ENCODE measurements at regions not wholly inside any gene's neighbourhood (a gene's known extent, or its start where the extent isn't known, plus 50 kb on each side); places are given as distances from the start of the nearest gene placed in this dataset.

DNA sequence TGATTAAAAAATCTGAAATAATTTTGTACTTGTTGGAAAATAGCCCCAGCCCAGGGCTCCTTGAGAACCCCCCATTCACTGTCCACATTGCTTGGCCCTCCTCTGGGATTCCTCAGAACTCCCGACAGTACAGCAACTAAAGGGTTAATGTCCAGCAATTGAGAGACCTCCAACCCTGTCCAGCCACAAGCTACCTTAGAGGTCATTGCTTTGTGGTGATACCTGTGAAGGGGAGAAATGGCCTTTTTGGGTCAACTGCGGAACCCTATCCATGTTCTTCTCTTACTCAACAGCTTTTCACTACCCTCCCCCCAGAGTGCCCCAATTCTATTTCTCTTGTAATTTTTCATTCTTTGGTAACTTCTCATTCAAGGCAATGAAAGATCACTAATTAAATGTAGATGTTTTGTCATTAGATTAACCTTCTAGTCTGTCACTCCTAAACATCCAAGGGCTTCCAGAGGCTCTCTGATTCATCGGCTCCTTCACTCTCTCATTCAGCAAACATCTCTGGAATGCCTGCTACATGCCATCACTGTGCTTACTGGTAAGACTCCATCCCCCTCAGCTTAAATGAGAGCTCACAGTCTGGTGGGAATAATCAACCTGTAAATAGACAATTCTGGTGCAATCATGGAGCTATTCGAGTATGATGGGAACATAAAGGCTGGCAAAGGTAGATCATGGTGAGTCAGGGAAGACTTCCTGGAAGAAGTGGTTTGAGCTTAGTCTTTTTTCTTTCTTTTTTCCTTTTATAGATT is 241.4 kb upstream of the PGRMC2 start:
- peaks cover 3 to 25% of the 10 kb centered on the region in 2 donors for H3K4me1 ChIP-seq
- no peaks in the 10 kb centered on the region for H3K9me3 ChIP-seq
- no peaks in the 10 kb centered on the region for H3K27me3 ChIP-seq
- TF ChIP-seq CTCF (IDR thresholded peaks at IDR 0.05 in 4 of 5, conservative IDR thresholded peaks at IDR 0.05 in 1 of 5) (no peak), POLR2A (IDR thresholded peaks at IDR 0.05) (no peak)
- no peak overlapping the region for H3K4me3 ChIP-seq
- no peaks in the 10 kb centered on the region for H3K36me3 ChIP-seq
- in situ Hi-C loops (cut with MboI; ENCODE audit: low sequenced_read_pairs in 4 of 4) (no loop called here), intact Hi-C loops (cut with DNase I; ENCODE audit: low total_unique reads) (loop anchor here (5.0 kb wide), 1 partner anchor 77 kb away; no protein-coding TSS in a partner anchor)
- ATAC-seq = peak; percentile 96
- peak; percentile 38 to 58 for DNase-seq
- peak overlapping the region in 3 of 4 donors; percentile 35 to 47 (median 35) for H3K27ac ChIP-seq

GRCh38 chr4:128527946-128528576 is 240.4 kb upstream of the PGRMC2 start:
- Histone ChIP-seq H3K4me3 (no peak overlapping the region), H3K4me1 (peaks cover 3 to 25% of the 10 kb centered on the region in 2 donors), H3K36me3 (no peaks in the 10 kb centered on the region), H3K27me3 (no peaks in the 10 kb centered on the region), H3K9me3 (no peaks in the 10 kb centered on the region), H3K27ac (peak overlapping the region in 3 of 4 donors; percentile 35 to 47 (median 35))
- no peak for ATAC-seq
- intact Hi-C loops (cut with DNase I; ENCODE audit: low total_unique reads) = loop anchor here (5.0 kb wide), 1 partner anchor 76 kb away; no protein-coding TSS in a partner anchor
- DNase-seq = no peak
- TF ChIP-seq POLR2A (IDR thresholded peaks at IDR 0.05) (no peak), CTCF (IDR thresholded peaks at IDR 0.05 in 4 of 5, conservative IDR thresholded peaks at IDR 0.05 in 1 of 5) (no peak)
- in situ Hi-C loops (cut with MboI; ENCODE audit: low sequenced_read_pairs in 4 of 4) = no loop called here

DNA sequence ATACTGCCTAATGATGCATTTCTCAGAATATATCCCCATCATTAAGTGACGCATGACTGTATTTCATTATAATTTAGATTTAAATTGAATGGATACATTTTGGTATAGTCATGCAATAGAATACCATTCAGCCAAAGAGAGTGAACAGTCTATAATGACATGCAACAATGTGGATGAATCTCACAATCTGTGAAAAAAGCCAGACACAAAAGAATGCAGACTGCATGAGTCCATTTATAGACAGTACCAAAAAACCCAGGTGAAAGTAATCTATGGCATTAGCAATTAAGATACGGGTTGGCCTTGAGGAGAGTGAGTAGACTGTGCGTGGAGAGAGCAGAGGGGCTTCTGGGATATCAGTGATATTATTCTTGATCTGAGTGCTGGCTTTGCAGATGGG is 239.7 kb upstream of the PGRMC2 start:
- H3K9me3 ChIP-seq = no peaks in the 10 kb centered on the region
- intact Hi-C loops (cut with DNase I; ENCODE audit: low total_unique reads) = loop anchor here (5.0 kb wide), 1 partner anchor 75 kb away; no protein-coding TSS in a partner anchor
- TF ChIP-seq CTCF (IDR thresholded peaks at IDR 0.05 in 4 of 5, conservative IDR thresholded peaks at IDR 0.05 in 1 of 5) = no peak
- TF ChIP-seq POLR2A (IDR thresholded peaks at IDR 0.05) = no peak
- no peaks in the 10 kb centered on the region for H3K27me3 ChIP-seq
- DNase-seq (no peak), ATAC-seq (no peak)
- no peak overlapping the region for H3K4me3 ChIP-seq
- peaks cover 3 to 25% of the 10 kb centered on the region in 2 donors for H3K4me1 ChIP-seq
- no peak overlapping the region for H3K27ac ChIP-seq
- no peaks in the 10 kb centered on the region for H3K36me3 ChIP-seq
- in situ Hi-C loops (cut with MboI; ENCODE audit: low sequenced_read_pairs in 4 of 4) = no loop called here

DNA sequence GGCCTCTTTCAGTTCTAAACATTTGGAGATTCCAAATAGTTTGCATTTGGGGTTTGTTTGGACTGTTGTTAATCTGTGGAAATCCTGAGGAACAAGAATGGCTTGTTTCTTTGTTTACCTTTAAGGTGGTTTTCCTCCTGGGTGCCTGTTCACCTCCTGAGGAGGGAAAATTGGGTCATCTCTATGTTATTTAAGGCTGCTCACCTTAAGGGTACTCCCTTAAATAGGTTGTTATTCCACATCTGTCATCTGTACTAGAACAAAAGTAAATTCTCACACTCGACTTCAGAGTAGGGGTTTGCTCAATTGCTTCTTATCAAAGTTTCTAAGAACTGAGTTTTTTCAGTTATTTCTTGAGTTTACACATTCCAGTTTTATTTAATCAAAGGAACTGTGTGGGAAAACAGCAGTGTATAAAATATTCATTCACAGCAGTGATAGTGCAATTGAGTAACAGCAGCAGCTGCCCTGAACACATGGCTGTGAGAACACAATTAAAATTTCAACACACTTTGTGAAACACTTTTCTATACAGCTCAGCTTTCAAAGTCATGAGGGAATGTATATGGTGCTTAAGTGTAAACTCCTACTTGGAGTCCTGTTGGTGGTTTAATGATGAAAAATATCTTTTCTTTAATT is 238.5 kb upstream of the PGRMC2 start:
- H3K4me1 ChIP-seq = peaks cover 3 to 25% of the 10 kb centered on the region in 2 donors
- TF ChIP-seq CTCF (IDR thresholded peaks at IDR 0.05 in 4 of 5, conservative IDR thresholded peaks at IDR 0.05 in 1 of 5) = no peak
- TF ChIP-seq POLR2A (IDR thresholded peaks at IDR 0.05) = no peak
- in situ Hi-C loops (cut with MboI; ENCODE audit: low sequenced_read_pairs in 4 of 4) = no loop called here
- H3K27me3 ChIP-seq = no peaks in the 10 kb centered on the region
- H3K4me3 ChIP-seq = no peak overlapping the region
- intact Hi-C loops (cut with DNase I; ENCODE audit: low total_unique reads) = loop anchor here (5.0 kb wide), 1 partner anchor 74 kb away; no protein-coding TSS in a partner anchor
- DNase-seq = no peak
- H3K9me3 ChIP-seq = no peaks in the 10 kb centered on the region
- H3K27ac ChIP-seq = peak overlapping the region in 2 of 4 donors; percentile 8 to 24
- no peaks in the 10 kb centered on the region for H3K36me3 ChIP-seq
- ATAC-seq = peak in 1 of 2 donors; percentile 46

Measured in gastrocnemius medialis (tissue), 4 donors.